ENCODE measurements at regions not wholly inside any gene's neighbourhood (a gene's known extent, or its start where the extent isn't known, plus 50 kb on each side); places are given as distances from the start of the nearest gene placed in this dataset.

GRCh38 chr13:68176475-68176874, 946.3 kb upstream of the PCDH9 start:
- H3K4me1 ChIP-seq (ENCODE audit: control insufficient read depth, insufficient read depth, low read length) = no peaks in the 10 kb centered on the region
- no peaks in the 10 kb centered on the region for H3K9me3 ChIP-seq (ENCODE audit: control insufficient read depth, insufficient read depth, low read depth, low read length)
- POLR2A ChIA-PET = no interaction called here
- no peak for TF ChIP-seq ZNF624 (tag by site-specific recombination; IDR thresholded peaks at IDR 0.05)
- no peak for TF ChIP-seq ZNF600 (tag by site-specific recombination; IDR thresholded peaks at IDR 0.05)
- TF ChIP-seq ZNF354C (tag by site-specific recombination; IDR thresholded peaks at IDR 0.05; ENCODE audit: borderline replicate concordance, low read depth) = no peak
- no peak for TF ChIP-seq TRIM28 (IDR thresholded peaks at IDR 0.05; ENCODE audit: borderline replicate concordance, low read length)
- no peak for TF ChIP-seq ZNF169 (tag by site-specific recombination; IDR thresholded peaks at IDR 0.05)
- no peak for TF ChIP-seq PRDM1 (tag by site-specific recombination; IDR thresholded peaks at IDR 0.05)
- no peak for TF ChIP-seq ZNF658 (tag by site-specific recombination; IDR thresholded peaks at IDR 0.05)
- no peak for TF ChIP-seq SETDB1 (IDR thresholded peaks at IDR 0.05; ENCODE audit: insufficient read length, low read length)
- TF ChIP-seq ZNF561 (tag by site-specific recombination; IDR thresholded peaks at IDR 0.05; ENCODE audit: borderline replicate concordance) = no peak
- no peak for TF ChIP-seq ZNF23 (tag by site-specific recombination; IDR thresholded peaks at IDR 0.05; ENCODE audit: borderline replicate concordance)
- no peak for TF ChIP-seq ZNF274 (IDR thresholded peaks at IDR 0.05; ENCODE audit: low read length)
- TF ChIP-seq ZNF274 (tag by site-specific recombination; IDR thresholded peaks at IDR 0.05; ENCODE audit: borderline replicate concordance) = no peak
- TF ChIP-seq ZNF148 (tag by site-specific recombination; IDR thresholded peaks at IDR 0.05; ENCODE audit: borderline replicate concordance) = no peak
- TF ChIP-seq AEBP2 (tag by site-specific recombination; IDR thresholded peaks at IDR 0.05; ENCODE audit: borderline replicate concordance) = no peak
- TF ChIP-seq ZNF174 (tag by site-specific recombination; IDR thresholded peaks at IDR 0.05) = no peak
- no peak for TF ChIP-seq ZNF311 (tag by site-specific recombination; IDR thresholded peaks at IDR 0.05; ENCODE audit: borderline replicate concordance)
- no peak for TF ChIP-seq ZNF48 (tag by site-specific recombination; IDR thresholded peaks at IDR 0.05)
- no peak overlapping the region for H3K27ac ChIP-seq (ENCODE audit: extremely low read depth, low read depth, low read length)
- no peaks in the 10 kb centered on the region for H3K36me3 ChIP-seq (ENCODE audit: control insufficient read depth in 2 of 2, insufficient read depth in 1 of 2, low read length in 2 of 2)
- CTCF ChIA-PET = interaction anchor here (0.6 kb wide), 1 partner anchor 316 kb away, joined by 3 read pairs; no protein-coding TSS in a partner anchor
- H3K4me3 ChIP-seq (ENCODE audit: low read depth, low read length) = no peak overlapping the region

GRCh38 chr13:68174893-68175292, 944.8 kb upstream of the PCDH9 start:
- POLR2A ChIA-PET = no interaction called here
- Histone ChIP-seq H3K27ac (ENCODE audit: extremely low read depth, low read depth, low read length) (no peak overlapping the region), H3K4me3 (ENCODE audit: low read depth, low read length) (no peak overlapping the region), H3K9me3 (ENCODE audit: control insufficient read depth, insufficient read depth, low read depth, low read length) (no peaks in the 10 kb centered on the region), H3K36me3 (ENCODE audit: control insufficient read depth in 2 of 2, insufficient read depth in 1 of 2, low read length in 2 of 2) (no peaks in the 10 kb centered on the region), H3K4me1 (ENCODE audit: control insufficient read depth, insufficient read depth, low read length) (no peaks in the 10 kb centered on the region)
- CTCF ChIA-PET = interaction anchor here (0.7 kb wide), 1 partner anchor 1935 kb away, joined by 3 read pairs; no protein-coding TSS in a partner anchor
- TF ChIP-seq ZBTB21 (tag by site-specific recombination; IDR thresholded peaks at IDR 0.05) (no peak), ZNF501 (tag by site-specific recombination; IDR thresholded peaks at IDR 0.05) (no peak), ZNF544 (tag by site-specific recombination; IDR thresholded peaks at IDR 0.05) (no peak), ZNF843 (tag by site-specific recombination; IDR thresholded peaks at IDR 0.05) (no peak), ZNF26 (tag by site-specific recombination; IDR thresholded peaks at IDR 0.05) (no peak), ZEB2 (tag by site-specific recombination; IDR thresholded peaks at IDR 0.05) (no peak), OVOL3 (tag by site-specific recombination; IDR thresholded peaks at IDR 0.05) (no peak), PRDM10 (tag by site-specific recombination; IDR thresholded peaks at IDR 0.05) (no peak), ZNF169 (tag by site-specific recombination; IDR thresholded peaks at IDR 0.05) (no peak), ZNF341 (tag by site-specific recombination; IDR thresholded peaks at IDR 0.05; ENCODE audit: low read depth) (no peak), ZNF76 (tag by site-specific recombination; IDR thresholded peaks at IDR 0.05; ENCODE audit: borderline replicate concordance, low read depth) (no peak), ZFP41 (tag by site-specific recombination; IDR thresholded peaks at IDR 0.05; ENCODE audit: borderline replicate concordance) (no peak), ZNF629 (tag by site-specific recombination; IDR thresholded peaks at IDR 0.05) (no peak), ZNF354C (tag by site-specific recombination; IDR thresholded peaks at IDR 0.05; ENCODE audit: borderline replicate concordance, low read depth) (no peak)
